ENCODE measurements at regions not wholly inside any gene's neighbourhood (a gene's known extent, or its start where the extent isn't known, plus 50 kb on each side); places are given as distances from the start of the nearest gene placed in this dataset.

DNA sequence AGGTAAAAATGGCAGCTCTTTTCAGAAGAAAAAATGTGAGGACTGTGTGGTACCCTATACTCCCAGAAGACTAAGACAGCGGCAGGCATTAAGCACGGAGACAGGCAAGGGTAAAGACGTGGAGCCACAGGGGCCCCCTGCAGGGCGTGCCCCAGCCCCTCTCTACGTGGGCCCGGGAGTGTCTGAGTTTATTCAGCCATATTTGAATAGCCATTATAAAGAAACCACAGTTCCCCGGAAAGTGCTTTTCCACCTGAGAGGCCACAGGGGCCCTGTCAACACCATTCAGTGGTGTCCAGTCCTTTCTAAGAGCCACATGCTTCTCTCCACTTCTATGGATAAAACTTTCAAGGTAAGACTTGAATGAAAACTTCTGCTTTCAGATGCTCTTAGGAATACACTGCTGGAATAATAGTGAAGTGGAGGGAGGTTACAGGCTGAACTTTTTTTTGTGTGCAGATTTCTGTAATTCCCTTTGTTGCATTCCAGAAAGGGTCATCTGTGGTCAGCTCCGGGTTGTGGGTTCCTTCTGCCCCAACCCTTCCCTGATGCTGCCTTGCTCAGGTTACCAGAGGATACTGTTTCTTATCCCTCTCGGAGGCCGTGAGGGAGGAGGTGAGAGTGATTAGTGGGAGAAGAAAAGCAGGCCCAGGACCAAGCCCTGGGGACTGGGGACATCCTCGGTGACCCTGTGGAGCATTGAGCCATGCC, 58.4 kb downstream of the SLC25A47 start:
- DNase-seq: no peak

DNA sequence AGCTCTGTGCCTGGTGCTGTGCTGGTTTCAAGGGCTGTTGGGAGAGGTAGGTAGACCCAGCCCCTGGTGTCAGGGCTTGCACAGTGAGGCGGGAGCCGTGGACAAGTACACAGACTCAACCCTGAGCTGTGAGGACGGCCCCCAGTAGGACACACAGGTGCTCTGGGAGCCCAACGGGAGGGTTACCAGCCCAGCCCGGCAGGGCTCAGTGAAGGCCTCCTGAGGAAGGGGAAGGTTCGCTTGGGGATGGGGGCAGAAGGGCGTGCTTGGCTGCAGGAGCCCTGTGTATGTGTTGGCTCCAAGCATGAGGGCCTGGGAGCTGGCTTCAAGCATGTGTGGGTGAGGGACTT, 58.9 kb downstream of the SLC25A47 start:
- DNase-seq: no peak

DNA sequence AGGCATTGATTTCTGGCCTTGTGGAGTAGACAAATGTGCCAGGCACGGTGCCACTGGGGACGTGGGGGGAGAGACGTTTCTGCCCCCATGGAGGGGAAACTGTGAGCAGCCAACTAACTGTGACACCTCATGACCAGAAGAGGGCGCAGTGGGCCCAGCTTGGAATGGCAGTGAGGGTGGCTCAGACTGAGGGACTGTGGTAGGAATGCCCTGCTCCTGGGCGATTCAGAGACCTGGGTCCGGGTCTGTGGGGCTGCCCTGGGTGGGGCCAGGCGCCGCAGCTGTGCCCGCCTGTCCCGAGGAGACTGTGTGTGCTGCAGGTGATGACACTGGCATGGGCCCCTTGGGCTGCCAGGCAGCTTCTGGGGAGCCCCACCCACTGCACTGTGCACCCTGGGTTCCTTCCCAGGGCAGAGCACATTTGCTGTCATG, 60.6 kb downstream of the SLC25A47 start:
- peak; percentile 65 for DNase-seq

DNA sequence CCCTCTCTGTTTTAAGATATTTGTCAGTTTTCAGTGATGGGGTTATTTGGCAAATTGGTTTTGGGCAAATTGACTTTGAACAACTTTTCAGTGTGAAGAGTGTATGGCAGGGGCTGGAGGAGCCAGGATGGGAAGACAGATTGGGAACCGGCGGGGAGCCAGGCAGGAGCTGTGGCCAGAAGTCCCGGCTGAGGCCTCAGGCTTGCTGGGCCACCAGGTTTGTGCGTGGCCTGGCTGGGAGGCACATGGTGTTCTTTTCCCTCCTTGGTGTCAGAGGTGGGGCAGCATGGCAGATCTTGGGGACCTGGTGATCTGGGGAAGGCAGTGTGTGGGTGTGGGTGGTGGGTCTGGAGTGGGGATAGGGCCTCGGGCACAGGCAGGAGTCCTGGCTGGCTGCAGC, 61.1 kb downstream of the SLC25A47 start:
- DNase-seq: no peak

DNA sequence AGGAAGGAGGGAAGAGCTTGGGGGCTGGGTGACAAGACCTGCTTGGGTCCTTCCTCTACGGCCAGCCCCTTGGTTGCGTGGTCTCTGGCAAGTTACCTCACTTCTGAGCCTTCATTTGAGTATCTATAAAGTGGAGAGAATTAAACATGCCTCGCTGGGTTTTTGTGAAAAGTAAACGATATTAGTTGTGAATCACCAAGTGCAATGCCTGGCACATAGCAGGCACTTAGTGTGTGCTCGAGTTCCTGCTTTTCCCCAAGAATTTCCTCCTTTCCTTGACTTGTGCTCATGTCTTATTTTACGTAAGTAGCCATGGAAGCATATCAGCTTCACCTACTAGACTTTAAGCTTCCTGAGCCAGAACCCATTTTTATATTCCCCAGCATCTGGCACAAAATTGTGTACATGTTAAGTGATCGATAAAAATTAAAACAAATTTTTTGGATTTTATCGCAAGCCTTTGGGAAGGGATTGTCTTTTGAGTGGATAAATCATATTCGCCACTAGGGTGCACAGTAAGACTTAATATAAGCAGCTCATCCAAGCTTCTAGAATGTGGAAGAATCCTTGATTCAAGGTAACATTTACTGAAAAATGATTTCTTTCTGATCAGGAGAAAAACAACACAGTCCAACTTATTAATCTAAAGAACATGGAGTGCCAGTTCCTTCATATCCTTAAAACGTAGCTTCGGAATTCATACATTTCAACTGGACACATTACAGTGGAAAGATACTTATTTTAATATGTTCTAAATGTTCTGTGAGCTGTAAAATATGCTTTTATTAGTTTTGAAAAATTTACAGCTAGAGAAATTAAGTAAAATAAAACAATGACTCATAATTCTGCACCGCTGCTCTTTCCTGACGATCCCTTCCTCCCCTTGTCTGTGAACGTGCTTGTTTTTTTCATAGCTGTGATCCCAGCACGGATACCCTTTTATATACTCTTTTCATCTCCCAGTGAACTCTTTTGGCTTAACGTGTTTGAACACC, 62.0 kb downstream of the SLC25A47 start:
- DNase-seq: no peak

DNA sequence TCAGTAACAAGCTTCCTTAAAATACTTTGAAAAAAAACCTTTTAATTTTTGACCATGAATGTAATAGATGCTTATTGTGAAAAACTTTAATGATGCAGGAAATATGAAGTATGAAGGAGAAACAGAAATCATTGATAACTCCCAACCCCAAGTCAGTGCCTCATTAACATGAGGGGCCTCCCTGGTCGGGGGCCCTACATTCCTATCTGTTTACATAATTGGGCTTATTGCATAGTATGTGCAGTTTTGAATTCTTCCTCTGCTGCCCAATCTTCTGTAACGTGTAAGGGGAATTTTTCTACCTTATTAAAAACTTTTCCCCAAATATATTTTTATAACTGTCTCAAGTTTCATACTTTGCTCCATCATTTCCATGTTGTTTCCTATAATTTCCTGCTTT, 63.0 kb downstream of the SLC25A47 start:
- DNase-seq: no peak

DNA sequence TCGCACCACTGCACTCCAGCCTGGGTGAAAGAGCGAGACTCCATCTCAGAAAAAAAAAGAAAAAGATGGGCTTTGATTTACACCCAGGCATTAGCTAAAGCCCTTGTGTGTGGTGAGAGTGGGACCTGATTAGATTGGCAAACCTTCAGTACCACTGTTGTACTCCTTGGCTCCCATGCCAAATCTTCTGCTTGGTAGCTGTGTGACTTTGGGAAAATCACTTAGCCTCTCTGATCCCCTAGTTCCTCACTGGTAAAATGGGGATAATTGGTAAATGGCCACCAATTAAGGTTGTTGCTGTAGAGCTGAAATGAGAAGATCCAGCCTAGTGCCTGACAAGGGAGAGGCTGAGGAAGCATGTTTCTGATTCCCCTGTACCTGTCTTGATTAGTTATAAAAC, 63.7 kb downstream of the SLC25A47 start:
- DNase-seq: no peak

DNA sequence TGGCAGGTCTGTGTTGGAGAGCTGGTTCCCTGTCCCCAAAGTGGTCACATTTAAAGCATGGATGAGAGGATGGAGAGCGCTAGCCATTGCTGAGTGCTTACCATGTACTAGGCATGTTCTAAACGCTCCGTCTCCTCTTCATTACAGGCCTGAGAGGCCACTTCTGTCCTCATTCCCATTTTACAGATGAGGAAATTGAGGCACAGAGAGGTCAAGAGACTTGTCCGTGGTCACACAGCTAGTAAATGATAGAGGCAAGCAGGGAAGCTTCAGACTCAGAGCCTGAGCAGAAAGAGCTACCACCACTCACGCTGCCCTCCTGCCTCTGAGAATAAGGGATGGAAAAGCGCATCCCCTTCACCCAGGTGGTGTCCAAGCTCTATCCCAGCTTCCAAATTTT, 64.3 kb downstream of the SLC25A47 start:
- DNase-seq: no peak

DNA sequence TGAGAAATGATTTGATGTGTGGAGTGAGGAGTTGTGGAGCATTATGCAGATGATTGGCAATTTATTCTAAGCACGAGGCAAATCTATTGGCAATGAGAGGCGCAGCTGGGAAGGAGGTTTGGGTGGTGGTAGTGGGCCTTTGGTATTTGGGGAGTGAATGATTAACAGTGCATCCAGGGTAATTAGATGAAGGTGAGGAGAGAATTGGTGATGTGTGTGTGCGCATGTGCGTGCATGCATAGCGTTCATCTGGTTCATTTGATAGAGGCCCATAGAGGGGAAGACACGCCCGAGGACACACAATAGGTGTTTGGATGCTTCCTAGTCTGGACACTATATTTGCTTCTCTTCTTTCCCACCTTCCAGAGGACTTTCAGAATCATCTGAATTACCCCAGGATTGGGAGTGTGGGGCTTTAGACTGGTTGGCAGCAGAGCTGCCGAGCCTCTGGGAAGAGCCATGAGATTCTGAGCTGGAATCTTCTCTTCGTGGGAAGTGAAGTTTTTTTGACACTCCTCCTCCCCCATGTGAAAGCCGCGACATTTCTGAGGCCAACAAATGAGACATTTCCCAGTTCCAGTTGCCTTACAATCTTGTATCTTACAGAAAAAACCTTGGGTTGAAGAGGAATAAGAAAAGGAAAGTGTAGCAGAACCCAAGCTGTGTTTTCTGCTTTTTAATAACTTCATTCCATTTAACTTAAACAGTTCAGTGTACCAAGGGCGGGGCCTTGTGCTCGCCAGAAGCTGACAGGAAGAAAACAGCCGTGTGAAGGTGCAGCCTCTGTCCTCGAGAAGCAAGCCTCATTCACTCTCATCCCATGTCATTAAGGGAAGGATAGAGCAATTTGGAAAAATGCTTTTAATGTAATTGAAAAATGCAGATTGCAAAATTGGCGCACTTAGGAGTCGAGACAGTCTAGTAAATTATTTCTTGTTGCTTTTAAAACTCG, 65.2 kb downstream of the SLC25A47 start:
- DNase-seq: no peak

DNA sequence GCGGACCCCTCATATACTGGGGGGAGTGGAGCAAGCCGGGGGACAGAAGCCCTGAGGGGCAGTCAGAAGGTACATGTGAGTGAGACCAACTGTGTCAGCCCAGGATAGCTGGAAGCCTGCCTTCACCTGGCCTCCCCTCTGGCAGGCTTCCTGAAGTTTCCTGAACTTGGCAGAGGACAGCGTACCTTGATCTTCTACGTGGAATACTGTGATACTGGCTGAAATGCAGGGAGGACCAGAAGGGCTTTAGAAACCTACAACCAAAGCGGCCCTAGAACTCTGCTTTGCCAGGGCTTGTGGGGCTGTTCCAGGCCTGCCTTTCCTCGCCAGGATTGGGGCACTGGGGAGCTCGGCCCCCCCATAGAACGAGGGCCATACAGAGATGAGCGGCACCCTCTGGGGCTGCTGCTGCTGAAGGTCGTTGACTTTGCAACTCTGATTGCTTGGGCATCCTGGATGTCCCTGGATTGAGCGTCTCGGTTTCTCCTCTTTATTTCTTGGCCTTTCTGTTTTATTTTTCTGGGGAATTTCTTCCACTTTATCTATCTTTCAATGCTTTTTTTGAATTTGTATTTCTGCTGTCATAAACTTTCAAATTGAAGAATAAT, 66.5 kb downstream of the SLC25A47 start:
- no peak for DNase-seq

DNA sequence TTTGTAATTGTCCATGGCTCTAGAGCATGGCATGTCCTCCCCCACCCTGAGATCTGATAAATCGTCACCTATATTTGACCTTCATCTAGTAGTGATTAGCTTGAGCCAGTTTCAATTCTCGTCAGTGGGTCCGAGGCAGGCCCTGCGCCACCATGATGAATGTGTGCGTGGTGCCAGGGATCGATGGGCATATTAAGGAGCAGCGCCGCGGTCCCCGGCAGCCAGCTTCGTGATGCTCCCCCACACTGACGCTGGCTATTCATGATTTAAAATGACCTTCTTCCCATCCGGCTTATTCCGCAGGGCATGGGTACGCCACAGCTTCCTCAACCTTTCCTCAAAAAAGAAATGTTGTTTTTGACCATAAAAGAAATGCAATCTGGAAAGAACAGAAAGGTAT, 68.0 kb downstream of the SLC25A47 start:
- DNase-seq: no peak

DNA sequence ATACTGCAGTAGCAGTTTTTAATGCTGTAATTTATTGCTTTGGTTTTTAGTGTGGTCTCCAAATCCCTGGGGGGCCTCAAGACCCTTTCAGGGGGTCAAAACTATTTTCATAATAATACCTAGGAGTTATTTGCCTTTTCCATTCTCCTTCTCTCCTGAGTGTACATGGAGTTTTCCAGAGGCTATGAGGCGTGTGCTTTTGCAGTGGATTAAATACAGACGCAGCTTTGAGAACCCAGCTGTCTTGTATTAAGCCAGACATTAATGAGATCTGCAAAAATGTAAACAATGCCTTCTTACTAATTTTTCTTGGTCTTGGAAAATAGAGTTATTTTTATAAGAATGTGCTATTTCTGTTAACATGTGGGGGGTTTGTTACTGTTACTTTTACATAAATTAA, 68.6 kb downstream of the SLC25A47 start:
- DNase-seq: no peak

DNA sequence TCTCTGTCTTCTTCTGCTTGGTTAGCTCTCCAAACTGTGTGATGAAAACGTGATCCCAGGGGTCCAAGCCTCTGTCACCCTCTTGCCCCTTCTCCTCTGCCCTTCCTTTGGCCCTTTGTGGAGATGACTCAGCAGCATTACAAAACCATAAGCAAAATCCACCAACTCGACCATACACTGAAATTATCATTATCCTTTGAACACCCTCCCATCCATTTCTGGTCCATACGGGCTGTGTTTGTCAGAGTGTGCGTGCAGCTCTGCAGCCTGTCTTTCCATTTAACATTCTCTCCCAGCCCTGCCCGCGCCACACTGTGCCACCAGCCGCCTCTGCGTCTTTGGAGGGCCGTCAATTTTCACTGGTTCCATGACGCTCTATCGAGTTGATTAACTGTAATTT, 69.2 kb downstream of the SLC25A47 start:
- DNase-seq: no peak

DNA sequence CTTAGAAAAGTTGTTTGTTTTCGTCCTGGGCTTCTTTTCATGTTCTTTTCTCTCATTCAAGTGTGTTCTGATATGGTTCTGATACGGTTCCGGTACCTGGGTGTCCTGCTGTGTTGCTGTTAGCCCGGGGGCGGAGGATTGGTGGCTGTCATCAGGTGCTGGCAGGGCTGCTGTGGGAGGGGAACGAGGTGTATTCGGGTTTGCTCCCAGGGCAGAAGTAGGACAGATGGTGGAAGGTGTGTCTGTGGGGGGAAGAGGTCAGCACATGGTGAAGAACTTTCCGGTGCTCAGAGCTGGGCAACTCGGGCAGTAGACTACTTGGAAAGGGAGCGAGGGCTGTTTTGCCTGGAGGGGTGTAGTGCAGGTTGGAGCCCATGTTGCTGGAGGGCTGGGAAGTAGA, 70.2 kb downstream of the SLC25A47 start:
- no peak for DNase-seq

DNA sequence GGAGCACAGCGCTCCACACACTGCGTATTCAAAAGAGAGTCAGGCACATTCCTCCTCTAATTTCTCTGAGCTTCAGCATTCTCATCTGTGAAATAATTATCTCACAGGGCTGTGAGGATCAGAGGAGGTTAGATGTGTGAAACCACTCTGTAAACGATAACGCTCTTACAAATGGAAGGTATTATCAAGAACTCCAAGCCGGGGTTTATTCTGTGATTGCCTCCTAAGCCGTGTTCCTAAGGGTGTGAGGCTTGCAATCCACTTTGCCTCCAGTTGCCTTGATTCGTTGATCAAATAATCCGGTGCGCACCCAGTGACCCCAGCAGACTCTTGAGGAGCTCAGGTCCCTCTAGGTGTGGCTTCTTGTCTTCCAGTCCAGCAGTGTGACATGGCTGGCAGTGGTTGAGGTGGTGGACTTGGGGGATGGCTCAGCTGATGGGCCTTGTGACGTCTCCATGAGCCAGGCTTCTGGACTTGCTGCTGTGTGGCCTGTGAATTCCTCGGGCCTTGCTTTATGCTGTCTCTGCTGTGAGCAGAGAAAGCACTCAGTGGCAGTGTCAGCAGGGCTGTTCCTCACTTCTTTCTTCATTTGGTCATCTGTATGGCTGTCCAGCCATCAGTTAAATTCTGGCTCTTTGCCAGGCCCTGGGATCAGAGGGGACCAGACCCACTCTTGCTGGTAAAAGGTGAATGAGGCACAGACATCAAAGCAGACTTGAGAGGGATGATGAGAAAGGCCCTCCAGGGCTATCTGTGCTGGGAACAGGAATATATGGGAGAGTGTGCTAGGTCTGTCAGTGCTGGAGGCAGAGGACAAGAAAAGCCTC, 71.0 kb downstream of the SLC25A47 start:
- no peak for DNase-seq

DNA sequence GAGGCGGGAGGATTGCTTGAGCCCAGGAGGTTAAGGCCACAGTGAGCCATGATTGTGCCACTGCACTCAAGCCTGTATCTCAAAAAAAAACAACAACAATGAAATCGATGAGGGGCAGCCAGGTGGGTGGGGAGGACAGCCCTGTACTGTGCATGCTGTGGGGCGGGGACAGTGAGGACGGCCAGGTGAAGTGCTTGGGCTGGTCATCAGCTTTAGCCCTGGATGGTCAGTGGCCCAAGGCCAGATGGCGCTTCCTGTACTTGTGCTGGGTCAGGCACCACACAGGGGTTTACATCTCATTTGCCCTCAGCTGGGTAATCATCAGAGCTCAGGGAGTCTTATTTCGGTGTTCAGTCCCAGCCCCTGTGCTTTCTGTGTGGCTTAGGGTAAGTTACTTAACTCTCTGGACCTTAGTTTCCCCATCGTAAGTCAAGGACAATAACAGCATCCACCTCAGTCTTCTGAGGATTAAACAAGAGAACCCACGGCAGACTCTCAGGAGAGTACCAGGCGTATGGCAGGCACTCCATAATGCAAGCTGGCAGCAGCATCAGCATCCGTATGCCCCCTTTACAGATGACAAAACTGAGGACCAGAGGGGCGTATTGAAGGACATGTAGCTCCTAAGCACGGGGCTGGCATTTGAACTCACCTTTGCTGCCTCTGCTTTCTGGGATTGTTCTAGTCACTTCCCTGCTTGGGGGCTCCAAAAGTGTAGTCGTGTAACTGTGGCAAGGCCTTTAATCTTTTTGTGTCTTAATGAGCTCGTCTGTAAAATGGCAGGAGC, 71.9 kb downstream of the SLC25A47 start:
- DNase-seq: no peak

DNA sequence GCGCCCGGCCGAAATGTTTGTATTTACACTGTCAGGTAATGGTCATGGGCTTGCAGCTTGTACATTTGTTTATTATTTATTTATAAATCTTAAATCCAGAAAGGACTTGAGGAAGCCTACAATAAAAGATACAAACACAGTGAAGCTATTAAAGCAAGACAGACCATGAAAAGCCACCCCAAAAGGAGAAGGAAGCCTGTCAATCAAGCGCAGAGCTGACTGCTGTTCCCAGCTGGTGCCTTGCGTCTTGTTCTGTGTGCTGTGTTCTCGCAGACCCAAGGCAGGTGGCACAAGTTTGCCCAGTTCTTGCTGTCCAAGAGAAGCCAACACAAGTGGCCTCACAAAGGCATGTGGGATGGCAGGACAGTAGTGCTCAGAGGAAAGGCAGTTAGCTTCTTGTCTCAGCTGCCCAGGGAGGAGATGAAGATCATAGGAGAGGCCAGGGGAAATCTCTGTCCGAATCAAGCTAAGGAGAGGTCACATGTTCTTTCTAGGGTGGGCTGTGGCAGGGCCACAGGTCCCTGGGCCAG, 73.2 kb downstream of the SLC25A47 start:
- no peak for DNase-seq

DNA sequence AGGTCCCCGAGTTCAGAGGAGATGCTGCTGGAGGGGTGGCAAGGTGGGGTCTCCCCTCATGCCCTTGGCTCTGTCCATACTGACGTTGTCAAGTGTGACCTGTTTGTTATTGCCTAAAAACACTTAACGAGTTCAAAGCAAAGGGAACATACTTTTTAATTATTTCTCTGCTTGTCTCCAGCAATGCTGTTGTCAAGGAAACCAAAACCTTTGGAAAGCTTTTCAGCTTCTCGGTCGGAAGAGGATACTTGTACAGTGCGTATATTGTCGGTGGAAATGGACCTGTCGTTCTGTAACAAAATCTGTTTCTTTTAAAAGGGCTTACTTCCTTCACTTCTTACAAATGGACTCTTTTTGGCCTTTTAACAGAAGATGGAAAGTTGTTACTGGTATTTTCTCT, 73.9 kb downstream of the SLC25A47 start:
- DNase-seq: no peak

DNA sequence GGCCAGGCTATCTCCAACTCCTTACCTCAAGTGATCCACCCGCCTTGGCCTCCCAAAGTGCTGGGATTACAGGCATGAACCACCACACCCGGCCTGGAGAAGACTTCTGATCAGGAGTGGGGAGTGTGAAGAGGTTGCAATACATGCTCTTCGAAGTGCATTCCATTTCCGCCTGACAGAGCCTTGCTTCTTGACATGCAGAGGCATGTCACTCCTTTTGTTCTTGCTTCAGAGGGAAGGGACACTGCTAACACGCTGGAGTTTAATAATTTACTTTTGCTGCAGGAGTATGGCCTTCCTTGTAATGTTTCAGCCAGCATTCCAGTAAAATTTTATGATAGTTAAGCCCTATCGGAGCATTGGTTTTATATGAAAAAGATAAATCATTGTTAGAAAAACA, 74.9 kb downstream of the SLC25A47 start:
- DNase-seq: no peak

DNA sequence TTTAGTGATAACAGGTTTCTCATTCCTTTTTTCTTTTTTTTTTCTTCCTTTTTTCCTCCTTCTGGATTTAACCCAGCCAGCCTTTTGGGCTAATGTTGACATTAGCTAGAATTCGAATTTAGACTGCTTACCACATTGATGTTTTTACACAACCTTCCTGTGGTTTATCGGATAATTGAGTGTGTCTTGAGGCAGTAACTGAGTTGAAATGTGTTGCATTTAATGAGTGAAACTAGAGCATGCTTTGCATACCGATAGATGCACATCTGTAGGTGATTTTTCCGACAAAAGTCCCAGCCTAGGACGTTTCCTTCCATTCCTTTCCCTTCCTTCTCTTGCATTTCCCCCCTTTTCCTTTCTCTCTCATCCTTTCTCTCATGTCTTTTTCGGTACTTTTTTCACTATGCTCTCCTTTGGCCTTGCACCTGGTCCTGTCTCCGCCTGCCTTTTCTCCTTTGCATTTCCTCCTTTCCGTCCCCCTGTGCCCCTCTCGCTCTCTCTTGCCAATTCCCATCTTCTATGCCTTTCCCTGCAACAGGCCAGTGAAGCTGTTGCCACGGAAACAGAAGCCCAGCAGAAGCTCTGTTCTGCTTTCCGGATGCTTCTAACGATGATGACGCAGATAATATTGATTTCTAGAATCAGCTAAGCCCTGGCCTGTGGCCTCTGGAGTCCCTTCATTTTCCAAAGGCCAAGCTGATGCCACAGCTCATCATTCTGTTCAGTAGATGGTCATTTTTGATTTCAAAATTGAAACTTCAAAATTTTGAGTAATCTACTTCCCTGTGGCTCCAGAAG, 76.1 kb downstream of the SLC25A47 start:
- no peak for DNase-seq

All from activated naive CD4-positive, alpha-beta T cell treated with Interleukin-2 at 50 U/mL for 16 hours (primary cell).